ENCODE measurements at regions not wholly inside any gene's neighbourhood (a gene's known extent, or its start where the extent isn't known, plus 50 kb on each side); places are given as distances from the start of the nearest gene placed in this dataset.

GRCh38 chr16:8087146-8087545 lies 503.2 kb downstream of the TMEM114 start:
- Histone ChIP-seq H3K36me3 (no peaks in the 10 kb centered on the region), H3K4me3 (no peak overlapping the region), H3K27ac (no peak overlapping the region), H3K27me3 (no peaks in the 10 kb centered on the region), H3K9me3 (no peaks in the 10 kb centered on the region), H3K4me1 (no peaks in the 10 kb centered on the region)
- intact Hi-C loops (cut with DNase I), result no loop called here
- TF ChIP-seq, protein P1, sequence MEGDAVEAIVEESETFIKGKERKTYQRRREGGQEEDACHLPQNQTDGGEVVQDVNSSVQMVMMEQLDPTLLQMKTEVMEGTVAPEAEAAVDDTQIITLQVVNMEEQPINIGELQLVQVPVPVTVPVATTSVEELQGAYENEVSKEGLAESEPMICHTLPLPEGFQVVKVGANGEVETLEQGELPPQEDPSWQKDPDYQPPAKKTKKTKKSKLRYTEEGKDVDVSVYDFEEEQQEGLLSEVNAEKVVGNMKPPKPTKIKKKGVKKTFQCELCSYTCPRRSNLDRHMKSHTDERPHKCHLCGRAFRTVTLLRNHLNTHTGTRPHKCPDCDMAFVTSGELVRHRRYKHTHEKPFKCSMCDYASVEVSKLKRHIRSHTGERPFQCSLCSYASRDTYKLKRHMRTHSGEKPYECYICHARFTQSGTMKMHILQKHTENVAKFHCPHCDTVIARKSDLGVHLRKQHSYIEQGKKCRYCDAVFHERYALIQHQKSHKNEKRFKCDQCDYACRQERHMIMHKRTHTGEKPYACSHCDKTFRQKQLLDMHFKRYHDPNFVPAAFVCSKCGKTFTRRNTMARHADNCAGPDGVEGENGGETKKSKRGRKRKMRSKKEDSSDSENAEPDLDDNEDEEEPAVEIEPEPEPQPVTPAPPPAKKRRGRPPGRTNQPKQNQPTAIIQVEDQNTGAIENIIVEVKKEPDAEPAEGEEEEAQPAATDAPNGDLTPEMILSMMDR (IDR thresholded peaks at IDR 0.05), result no peak
- no peak for DNase-seq (ENCODE audit: low spot score in 2 of 2)

DNA sequence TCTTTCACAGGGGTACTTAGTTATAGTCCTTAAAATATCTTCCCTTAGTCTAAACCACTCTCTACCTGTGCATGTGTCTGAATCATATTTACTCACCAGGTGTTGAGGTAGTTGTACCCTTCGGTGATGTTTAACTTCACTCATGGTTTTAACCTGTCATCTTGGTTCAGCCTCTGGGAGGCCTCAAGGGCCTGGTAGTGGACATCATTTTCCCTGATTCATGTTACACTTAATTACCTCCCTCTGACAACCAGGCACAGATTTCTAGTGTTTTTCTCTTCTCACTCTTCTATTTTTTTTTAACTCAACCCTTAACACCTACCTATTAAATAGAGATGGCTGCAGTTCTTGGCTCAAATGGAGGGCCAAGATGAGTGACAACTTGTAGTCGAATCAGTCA lies 505.4 kb downstream of the TMEM114 start:
- intact Hi-C loops (cut with DNase I), result no loop called here
- TF ChIP-seq, protein P1 (IDR thresholded peaks at IDR 0.05), result no peak

GRCh38 chr16:8084302-8084701 lies 506.0 kb downstream of the TMEM114 start:
- no peak for DNase-seq (ENCODE audit: low spot score in 2 of 2)
- Histone ChIP-seq H3K27me3 (no peaks in the 10 kb centered on the region), H3K4me1 (no peaks in the 10 kb centered on the region), H3K4me3 (no peak overlapping the region), H3K27ac (no peak overlapping the region), H3K36me3 (no peaks in the 10 kb centered on the region), H3K9me3 (no peaks in the 10 kb centered on the region)
- TF ChIP-seq, protein P1 (IDR thresholded peaks at IDR 0.05), result no peak
- intact Hi-C loops (cut with DNase I), result no loop called here

More for the DNA sequence above, 505.4 kb downstream of the TMEM114 start:
- no peak for DNase-seq (ENCODE audit: low spot score in 2 of 2)
- H3K27ac ChIP-seq, result no peak overlapping the region
- no peaks in the 10 kb centered on the region for H3K27me3 ChIP-seq
- H3K36me3 ChIP-seq, result no peaks in the 10 kb centered on the region
- no peaks in the 10 kb centered on the region for H3K4me1 ChIP-seq
- H3K4me3 ChIP-seq, result no peak overlapping the region
- H3K9me3 ChIP-seq, result no peaks in the 10 kb centered on the region

- no peak overlapping the region for H3K27ac ChIP-seq
- H3K36me3 ChIP-seq, result no peaks in the 10 kb centered on the region
- no peaks in the 10 kb centered on the region for H3K27me3 ChIP-seq
- no peaks in the 10 kb centered on the region for H3K4me1 ChIP-seq
- H3K4me3 ChIP-seq, result no peak overlapping the region
- intact Hi-C loops (cut with DNase I), result no loop called here
- TF ChIP-seq, protein P1 (IDR thresholded peaks at IDR 0.05), result no peak
- no peaks in the 10 kb centered on the region for H3K9me3 ChIP-seq
- no peak for DNase-seq (ENCODE audit: low spot score in 2 of 2)
Observed at GRCh38 chr16:8083560-8083959, 506.8 kb downstream of the TMEM114 start.

GRCh38 chr16:8080817-8081216 lies 509.5 kb downstream of the TMEM114 start:
- DNase-seq (ENCODE audit: low spot score in 2 of 2), result no peak
- TF ChIP-seq, protein P1 (IDR thresholded peaks at IDR 0.05), result no peak
- no peak overlapping the region for H3K4me3 ChIP-seq
- no peaks in the 10 kb centered on the region for H3K4me1 ChIP-seq
- no peaks in the 10 kb centered on the region for H3K36me3 ChIP-seq
- no peaks in the 10 kb centered on the region for H3K27me3 ChIP-seq
- no peaks in the 10 kb centered on the region for H3K9me3 ChIP-seq
- intact Hi-C loops (cut with DNase I), result no loop called here
- H3K27ac ChIP-seq, result no peak overlapping the region

GRCh38 chr16:8075271-8075670 lies 515.0 kb downstream of the TMEM114 start:
- Histone ChIP-seq H3K27me3 (no peaks in the 10 kb centered on the region), H3K4me1 (no peaks in the 10 kb centered on the region), H3K36me3 (no peaks in the 10 kb centered on the region), H3K4me3 (no peak overlapping the region), H3K9me3 (no peaks in the 10 kb centered on the region), H3K27ac (no peak overlapping the region)
- TF ChIP-seq, protein P1 (IDR thresholded peaks at IDR 0.05), result no peak
- no peak for DNase-seq (ENCODE audit: low spot score in 2 of 2)
- intact Hi-C loops (cut with DNase I), result no loop called here
